ENCODE measurements at regions not wholly inside any gene's neighbourhood (a gene's known extent, or its start where the extent isn't known, plus 50 kb on each side); places are given as distances from the start of the nearest gene placed in this dataset.

DNA sequence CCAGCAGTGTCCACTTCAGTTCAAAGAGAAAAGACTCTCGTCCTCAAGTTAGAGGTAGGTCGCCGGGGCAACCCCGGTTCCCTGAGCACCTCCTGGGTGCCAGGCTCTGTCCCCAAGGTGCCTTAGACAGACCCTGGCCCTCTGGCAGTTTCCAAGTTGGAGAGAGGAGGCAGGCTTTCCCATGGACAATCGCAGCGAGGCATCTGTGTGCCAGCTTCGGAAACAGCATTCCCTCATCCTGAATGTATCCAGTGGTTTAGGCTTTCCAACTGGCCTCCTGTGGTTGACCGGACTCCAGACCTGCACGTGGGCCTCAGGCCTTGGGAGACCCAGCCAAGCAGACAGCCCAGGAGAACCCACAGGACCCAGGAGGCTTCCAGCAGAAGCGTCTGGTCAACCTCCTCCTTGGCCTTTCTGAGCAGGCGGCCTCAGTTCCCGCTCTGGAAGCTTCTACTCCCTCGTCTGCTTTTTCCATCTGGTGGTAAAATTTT is 70.3 kb downstream of the KCNF1 start:
- WGBS, 2 experiments (ENCODE audit: extremely low coverage in 1 of 2, insufficient coverage in 1 of 2, insufficient read length in 1 of 2, insufficient replicate concordance in 2 of 2, low coverage in 1 of 2, low lambda C conversion rate in 2 of 2, missing lambda C conversion rate in 1 of 2): 92% methylated on average over 13 of the region's 13 CpGs; no CpG with 5 or more reads in 1 of the 2 experiments
- POLR2A ChIA-PET (ENCODE audit: partially characterized antibody): no interaction called here
- TF ChIP-seq RBBP5 (IDR thresholded peaks at IDR 0.05; ENCODE audit: borderline replicate concordance, low read depth, low read length) (no peak), TBP (IDR thresholded peaks at IDR 0.05; ENCODE audit: low read depth, low read length) (no peak), BCL11A (IDR thresholded peaks at IDR 0.05; ENCODE audit: low read depth in 2 of 2, low read length in 2 of 2) (no peak), TCF12 (IDR thresholded peaks at IDR 0.05; ENCODE audit: low read depth, low read length) (no peak), GABPA (IDR thresholded peaks at IDR 0.05; ENCODE audit: borderline replicate concordance, insufficient read depth, low read length) (no peak), SP1 (IDR thresholded peaks at IDR 0.05; ENCODE audit: low read depth, low read length) (no peak), KDM1A (IDR thresholded peaks at IDR 0.05; ENCODE audit: borderline replicate concordance, low read length) (no peak), POLR2A (IDR thresholded peaks at IDR 0.05; ENCODE audit: control extremely low read depth in 1 of 2, low read depth in 2 of 2, low read length in 2 of 2) (no peak)
- TF ChIP-seq, protein P1, sequence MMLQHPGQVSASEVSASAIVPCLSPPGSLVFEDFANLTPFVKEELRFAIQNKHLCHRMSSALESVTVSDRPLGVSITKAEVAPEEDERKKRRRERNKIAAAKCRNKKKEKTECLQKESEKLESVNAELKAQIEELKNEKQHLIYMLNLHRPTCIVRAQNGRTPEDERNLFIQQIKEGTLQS (IDR thresholded peaks at IDR 0.05; ENCODE audit: insufficient read depth, low read depth, low read length): no peak
- TF ChIP-seq, protein P2, sequence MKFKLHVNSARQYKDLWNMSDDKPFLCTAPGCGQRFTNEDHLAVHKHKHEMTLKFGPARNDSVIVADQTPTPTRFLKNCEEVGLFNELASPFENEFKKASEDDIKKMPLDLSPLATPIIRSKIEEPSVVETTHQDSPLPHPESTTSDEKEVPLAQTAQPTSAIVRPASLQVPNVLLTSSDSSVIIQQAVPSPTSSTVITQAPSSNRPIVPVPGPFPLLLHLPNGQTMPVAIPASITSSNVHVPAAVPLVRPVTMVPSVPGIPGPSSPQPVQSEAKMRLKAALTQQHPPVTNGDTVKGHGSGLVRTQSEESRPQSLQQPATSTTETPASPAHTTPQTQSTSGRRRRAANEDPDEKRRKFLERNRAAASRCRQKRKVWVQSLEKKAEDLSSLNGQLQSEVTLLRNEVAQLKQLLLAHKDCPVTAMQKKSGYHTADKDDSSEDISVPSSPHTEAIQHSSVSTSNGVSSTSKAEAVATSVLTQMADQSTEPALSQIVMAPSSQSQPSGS (IDR thresholded peaks at IDR 0.05; ENCODE audit: low read length): no peak
- TF ChIP-seq, protein P3, sequence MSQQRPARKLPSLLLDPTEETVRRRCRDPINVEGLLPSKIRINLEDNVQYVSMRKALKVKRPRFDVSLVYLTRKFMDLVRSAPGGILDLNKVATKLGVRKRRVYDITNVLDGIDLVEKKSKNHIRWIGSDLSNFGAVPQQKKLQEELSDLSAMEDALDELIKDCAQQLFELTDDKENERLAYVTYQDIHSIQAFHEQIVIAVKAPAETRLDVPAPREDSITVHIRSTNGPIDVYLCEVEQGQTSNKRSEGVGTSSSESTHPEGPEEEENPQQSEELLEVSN (IDR thresholded peaks at IDR 0.05): no peak

More for the DNA sequence above, 70.3 kb downstream of the KCNF1 start:
- Histone ChIP-seq H3K79me2 (ENCODE audit: control insufficient read depth in 1 of 2, insufficient read depth in 2 of 2, low read length in 2 of 2) (no peaks in the 10 kb centered on the region), H3K4me1 (replicated peaks in 1 of 4; ENCODE audit: control insufficient read depth in 3 of 4, insufficient read depth in 4 of 4, low read length in 3 of 4) (peaks cover 0 to 11% (median 0%) of the 10 kb centered on the region in 4 experiments; a peak in 2 of 7 replicates), H3K9ac (replicated peaks in 1 of 4; ENCODE audit: extremely low read depth in 1 of 4, low read depth in 3 of 4, low read length in 3 of 4) (no peak overlapping the region), H3K4ac (replicated peaks; ENCODE audit: insufficient read length, low read depth, low read length) (no peak overlapping the region), H3K27ac (ENCODE audit: low read depth, low read length) (no peak overlapping the region), H3K27me3 (replicated peaks in 1 of 4; ENCODE audit: control insufficient read depth in 3 of 4, extremely low read depth in 1 of 4, insufficient read depth in 3 of 4, low read length in 3 of 4) (peaks cover 0 to 2% (median 0%) of the 10 kb centered on the region in 4 experiments; a peak in 1 of 7 replicates), H4K5ac (ENCODE audit: insufficient read length, low read depth, low read length) (no peak overlapping the region), H3K23ac (ENCODE audit: insufficient read length) (no peak overlapping the region), H3K56ac (replicated peaks; ENCODE audit: insufficient read length, low read depth, low read length) (no peak overlapping the region), H3K9me3 (ENCODE audit: insufficient read depth in 2 of 2, low read depth in 1 of 2, low read length in 1 of 2) (no peaks in the 10 kb centered on the region), H2AK5ac (ENCODE audit: low read depth, low read length) (no peak overlapping the region), H3K4me3 (ENCODE audit: extremely low read depth in 1 of 4, insufficient read depth in 2 of 4, low read depth in 3 of 4, low read length in 4 of 4) (no peak overlapping the region), H4K20me1 (replicated peaks in 1 of 2; ENCODE audit: control insufficient read depth in 1 of 2, insufficient read depth in 2 of 2, low read length in 2 of 2) (no peaks in the 10 kb centered on the region), H2AFZ (ENCODE audit: low read length) (no peak overlapping the region), H3K23me2 (ENCODE audit: low read depth, low read length) (no peaks in the 10 kb centered on the region), H3K18ac (ENCODE audit: extremely low read depth, low read length) (no peak overlapping the region; the same call in 1 of the 2 replicates), H3K79me1 (ENCODE audit: low read depth, low read length) (no peaks in the 10 kb centered on the region), H2BK5ac (ENCODE audit: low read depth, low read length) (no peak overlapping the region), H2BK12ac (ENCODE audit: low read depth, low read length) (no peak overlapping the region), H3K36me3 (ENCODE audit: control insufficient read depth in 2 of 4, insufficient read depth in 4 of 4, low read length in 3 of 4) (no peaks in the 10 kb centered on the region), H4K91ac (replicated peaks; ENCODE audit: insufficient read length, low read length) (no peak overlapping the region), H3K14ac (ENCODE audit: insufficient read length) (no peak overlapping the region), H2BK20ac (ENCODE audit: low read length) (no peak overlapping the region; the same call in 1 of the 2 replicates), H3K4me2 (ENCODE audit: insufficient read depth in 1 of 2, low read depth in 2 of 2, low read length in 2 of 2) (no peak overlapping the region), H4K8ac (ENCODE audit: extremely low read depth, insufficient read depth, low read length) (no peak overlapping the region), H2BK15ac (ENCODE audit: low read length) (no peak overlapping the region), H2BK120ac (replicated peaks; ENCODE audit: low read depth, low read length) (no peak overlapping the region)
- CTCF ChIA-PET (ENCODE audit: partially characterized antibody): interaction anchor here (2.3 kb wide), 1 partner anchor 150 kb away, joined by 9 read pairs; no protein-coding TSS in a partner anchor
- DNase-seq (ENCODE audit: low read depth in 1 of 2, low spot score in 2 of 2): no peak
- FAIRE-seq: no peak

Data from H1 (cell line).